ENCODE measurements at regions not wholly inside any gene's neighbourhood (a gene's known extent, or its start where the extent isn't known, plus 50 kb on each side); places are given as distances from the start of the nearest gene placed in this dataset.

- TF ChIP-seq TARDBP (IDR thresholded peaks at IDR 0.05) (no peak), SUZ12 (IDR thresholded peaks at IDR 0.05) (no peak), BHLHE40 (IDR thresholded peaks at IDR 0.05; ENCODE audit: borderline replicate concordance) (no peak), FOXK2 (IDR thresholded peaks at IDR 0.05) (no peak), FOXM1 (IDR thresholded peaks at IDR 0.05; ENCODE audit: borderline replicate concordance) (no peak)
Observed at GRCh38 chr14:61881046-61881445, 118.8 kb downstream of the SNAPC1 start.

Measured in HEK293T (cell line).